HFFc6 (cell line): ENCODE measurements at regions not wholly inside any gene's neighbourhood (a gene's known extent, or its start where the extent isn't known, plus 50 kb on each side); places are given as distances from the start of the nearest gene placed in this dataset.
"Not testable (repeated sequence)": the region's sequence is repeated elsewhere in the genome, so short reads cannot be mapped to it uniquely, and the experiment has no call there.

ENCODE experiments used
- DNase-seq: peaks from one replicate; pipeline ENCODE4 v3.0.0-alpha.2; 2018
- H3K27ac Mint-ChIP-seq: 2 replicates; pipeline ENCODE4 v1.8.0; 2020; ENCODE audit warnings: mild to moderate bottlenecking, mixed read lengths
- H3K27me3 Mint-ChIP-seq: 2 replicates; pipeline ENCODE4 v1.8.0; 2021; ENCODE audit warnings: mild to moderate bottlenecking, moderate library complexity, mixed read lengths; ENCODE audit not compliant: insufficient read depth
- H3K36me3 Mint-ChIP-seq: 2 replicates; pipeline ENCODE4 v1.8.0; 2021; ENCODE audit warnings: low read depth, mixed read lengths
- H3K4me1 Mint-ChIP-seq: 2 replicates; pipeline ENCODE4 v1.8.0; 2020; ENCODE audit warnings: low read depth, mixed read lengths
- H3K4me3 Mint-ChIP-seq: 2 replicates; pipeline ENCODE4 v1.8.0; 2020; ENCODE audit warnings: mild to moderate bottlenecking, moderate library complexity, mixed read lengths
- H3K9me3 Mint-ChIP-seq: 2 replicates; pipeline ENCODE4 v1.8.0; 2020; ENCODE audit warnings: mild to moderate bottlenecking, mixed read lengths
- CTCF ChIP-seq: fragments of 200-600 bp; sonication (generic); IDR thresholded peaks from 2 replicates; pipeline ENCODE4 v1.5.0; 2021; ENCODE audit warnings: antibody characterized with exemption, mild to moderate bottlenecking

DNA sequence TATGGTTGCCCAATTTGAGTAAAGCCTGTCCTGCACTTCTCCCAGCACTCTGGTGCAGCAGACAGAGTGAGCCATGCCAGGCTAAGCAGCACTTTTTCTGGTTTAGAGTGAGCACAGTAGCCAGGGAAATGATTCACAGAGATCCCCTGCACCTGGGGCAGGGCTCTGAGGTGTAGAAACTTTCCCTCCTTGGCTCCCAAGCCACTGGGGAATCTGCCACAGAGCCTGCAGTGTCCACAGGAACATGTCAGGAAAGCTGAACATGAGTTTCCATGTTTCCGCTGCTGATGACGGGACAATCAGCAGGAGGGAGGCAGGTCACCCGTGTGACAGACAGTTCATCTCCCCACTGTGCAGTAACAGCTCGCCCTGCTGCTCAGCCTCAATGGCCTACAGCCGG, 429.9 kb upstream of the B3GAT1 start:
- Mint-ChIP-seq H3K4me1 (no peaks in the 10 kb centered on the region), H3K27me3 (peaks cover 4% of the 10 kb centered on the region; the same call in 1 of the 2 replicates), H3K36me3 (no peaks in the 10 kb centered on the region; the same call in 1 of the 2 replicates), H3K9me3 (peaks cover 75% of the 10 kb centered on the region), H3K4me3 (no peak overlapping the region), H3K27ac (no peak overlapping the region)
- no peak for TF ChIP-seq CTCF
- no peak for DNase-seq

- H3K9me3 Mint-ChIP-seq = peaks cover 73% of the 10 kb centered on the region
- H3K27ac Mint-ChIP-seq = no peak overlapping the region
- no peak for DNase-seq
- H3K36me3 Mint-ChIP-seq = no peaks in the 10 kb centered on the region; the same call in 1 of the 2 replicates
- no peak for TF ChIP-seq CTCF
- no peak overlapping the region for H3K4me3 Mint-ChIP-seq
- H3K4me1 Mint-ChIP-seq = no peaks in the 10 kb centered on the region
- H3K27me3 Mint-ChIP-seq = peaks cover under 1% of the 10 kb centered on the region; the same call in 1 of the 2 replicates
Measured at GRCh38 chr11:134841411-134841810, 429.4 kb upstream of the B3GAT1 start.

DNA sequence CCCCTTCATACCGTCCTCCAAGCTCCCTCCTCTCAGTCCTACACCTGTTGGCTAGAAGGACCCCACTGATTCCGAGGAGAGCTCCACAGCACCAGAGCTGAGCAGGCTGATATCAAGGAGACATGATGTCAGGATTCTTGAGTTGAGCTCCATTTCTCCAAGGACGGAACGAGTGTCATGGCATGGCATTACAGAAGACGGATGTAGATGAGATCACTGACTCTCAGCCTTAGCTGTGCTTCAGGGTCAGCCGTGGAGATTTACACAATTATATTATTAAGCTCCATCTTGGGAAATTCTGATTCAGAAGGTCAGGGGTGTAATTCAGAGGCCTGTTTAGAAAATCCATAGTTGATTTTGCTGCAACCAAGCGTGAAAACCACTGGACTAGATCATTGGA, 428.9 kb upstream of the B3GAT1 start:
- Mint-ChIP-seq H3K4me3 (no peak overlapping the region), H3K4me1 (no peaks in the 10 kb centered on the region), H3K9me3 (peaks cover 72% of the 10 kb centered on the region), H3K36me3 (no peaks in the 10 kb centered on the region; the same call in 1 of the 2 replicates), H3K27ac (no peak overlapping the region), H3K27me3 (no peaks in the 10 kb centered on the region)
- no peak for TF ChIP-seq CTCF
- no peak for DNase-seq

- not testable (repeated sequence) for DNase-seq, H3K36me3 Mint-ChIP-seq, H3K27me3 Mint-ChIP-seq, H3K4me3 Mint-ChIP-seq, H3K4me1 Mint-ChIP-seq, H3K27ac Mint-ChIP-seq
- H3K9me3 Mint-ChIP-seq = peaks cover 74% of the 10 kb centered on the region
Measured at GRCh38 chr11:134840165-134840564, 428.1 kb upstream of the B3GAT1 start.

DNA sequence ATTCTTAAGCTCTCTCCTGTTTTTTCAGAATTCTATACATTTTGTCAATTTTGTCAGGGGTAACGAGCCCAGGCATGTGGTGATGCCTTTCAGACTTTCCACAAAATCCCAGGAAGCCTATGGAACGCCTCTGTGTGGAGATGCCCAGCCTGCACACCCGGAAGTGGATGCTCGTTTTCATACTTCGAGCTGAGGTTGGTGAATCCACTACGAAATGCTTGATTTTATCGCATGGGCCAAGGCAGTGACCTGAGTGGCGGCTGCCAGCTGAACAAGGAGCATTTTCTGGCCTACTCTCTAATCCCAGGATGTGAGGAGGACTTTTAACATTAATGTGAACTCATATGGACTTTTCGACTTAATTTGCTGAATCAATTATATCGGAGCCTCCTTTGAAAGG, 426.7 kb upstream of the B3GAT1 start:
- Mint-ChIP-seq H3K4me3 (no peak overlapping the region), H3K36me3 (peaks cover 5% of the 10 kb centered on the region; the same call in 1 of the 2 replicates), H3K27ac (no peak overlapping the region), H3K4me1 (no peaks in the 10 kb centered on the region), H3K27me3 (no peaks in the 10 kb centered on the region; the same call in 1 of the 2 replicates), H3K9me3 (peaks cover 72% of the 10 kb centered on the region)
- no peak for DNase-seq
- TF ChIP-seq CTCF = no peak

GRCh38 chr11:134837887-134838232, 425.8 kb upstream of the B3GAT1 start:
- DNase-seq = no peak
- Mint-ChIP-seq H3K27ac (no peak overlapping the region), H3K9me3 (peaks cover 69% of the 10 kb centered on the region), H3K4me1 (no peaks in the 10 kb centered on the region), H3K4me3 (no peak overlapping the region), H3K27me3 (no peaks in the 10 kb centered on the region; the same call in 1 of the 2 replicates), H3K36me3 (peaks cover 5% of the 10 kb centered on the region; the same call in 1 of the 2 replicates)
- TF ChIP-seq CTCF = no peak
